Dedifferentiated amniotic fluid mesenchymal stem cell (primary cell): ENCODE measurements at regions not wholly inside any gene's neighbourhood (a gene's known extent, or its start where the extent isn't known, plus 50 kb on each side); places are given as distances from the start of the nearest gene placed in this dataset.

Source experiments
- DNase-seq: peaks from one replicate; pipeline ENCODE4 v3.0.0-alpha.2; 2016; ENCODE audit errors: extremely low spot score

- DNase-seq = no peak
Observed at GRCh38 chr3:104820959-104821358, 545.8 kb upstream of the ALCAM start.

GRCh38 chr3:104825116-104825515, 541.6 kb upstream of the ALCAM start:
- DNase-seq = no peak

GRCh38 chr3:104831071-104831470, 535.6 kb upstream of the ALCAM start:
- no peak for DNase-seq

- no peak for DNase-seq
Observed at GRCh38 chr3:104832530-104832929, 534.2 kb upstream of the ALCAM start.

GRCh38 chr3:104835376-104835775, 531.3 kb upstream of the ALCAM start:
- DNase-seq = no peak

- peak; percentile 18 for DNase-seq
Observed at GRCh38 chr3:104846270-104846669, 520.4 kb upstream of the ALCAM start.

- DNase-seq = no peak
Observed at GRCh38 chr3:104849070-104849469, 517.6 kb upstream of the ALCAM start.

GRCh38 chr3:104854468-104854867, 512.2 kb upstream of the ALCAM start:
- DNase-seq = no peak

GRCh38 chr3:104855702-104856101, 511.0 kb upstream of the ALCAM start:
- no peak for DNase-seq

GRCh38 chr3:104856741-104857140, 510.0 kb upstream of the ALCAM start:
- no peak for DNase-seq

GRCh38 chr3:104868291-104868690, 498.4 kb upstream of the ALCAM start:
- DNase-seq = no peak

- no peak for DNase-seq
Observed at GRCh38 chr3:104870276-104870675, 496.4 kb upstream of the ALCAM start.

GRCh38 chr3:104873331-104873730, 493.4 kb upstream of the ALCAM start:
- DNase-seq = no peak

GRCh38 chr3:104878395-104878794, 488.3 kb upstream of the ALCAM start:
- DNase-seq = no peak

GRCh38 chr3:104879919-104880318, 486.8 kb upstream of the ALCAM start:
- no peak for DNase-seq

GRCh38 chr3:104885214-104885814, 481.4 kb upstream of the ALCAM start:
- no peak for DNase-seq

- no peak for DNase-seq
Observed at GRCh38 chr3:104886220-104886995, 480.3 kb upstream of the ALCAM start.

- DNase-seq = no peak
Observed at GRCh38 chr3:104887069-104887468, 479.6 kb upstream of the ALCAM start.

GRCh38 chr3:104887619-104888018, 479.1 kb upstream of the ALCAM start:
- no peak for DNase-seq

GRCh38 chr3:104892044-104892443, 474.7 kb upstream of the ALCAM start:
- no peak for DNase-seq

- no peak for DNase-seq
Observed at GRCh38 chr3:104896624-104897023, 470.1 kb upstream of the ALCAM start.

- no peak for DNase-seq
Observed at GRCh38 chr3:104901396-104901795, 465.3 kb upstream of the ALCAM start.

- DNase-seq = no peak
Observed at GRCh38 chr3:104903064-104903463, 463.6 kb upstream of the ALCAM start.
